Left lung (tissue), 4 donors: ENCODE measurements at regions not wholly inside any gene's neighbourhood (a gene's known extent, or its start where the extent isn't known, plus 50 kb on each side); places are given as distances from the start of the nearest gene placed in this dataset.

Experiments used
- ATAC-seq: fragments of 200-7000 bp; cut with Tn5 transposase; one replicate; pipeline ENCODE4 v1.9.1; 2020; ENCODE audit warnings: moderate library complexity
- DNase-seq, 4 donors: peaks; one replicate each; pipeline ENCODE4 v3.0.0-alpha.2; 2013 to 2020
- H3K27ac ChIP-seq, 2 donors: fragments of 200-600 bp; sonication (generic) in 1 of 2; one replicate each; pipeline versions ENCODE4 v1.5.0 to v1.8.0; 2020 to 2021
- H3K27me3 ChIP-seq, 2 donors: fragments of 200-600 bp; sonication (generic) in 1 of 2; one replicate each; pipeline versions ENCODE4 v1.5.0 to v1.8.0; 2020 to 2021
- H3K36me3 ChIP-seq, 2 donors: fragments of 200-600 bp; sonication (generic) in 1 of 2; one replicate each; pipeline versions ENCODE4 v1.5.0 to v1.8.0; 2020 to 2021
- H3K4me1 ChIP-seq, 2 donors: fragments of 200-600 bp; one replicate each; pipeline ENCODE4 v1.8.0; 2021
- H3K4me3 ChIP-seq, 2 donors: fragments of 200-600 bp; sonication (generic) in 1 of 2; one replicate each; pipeline versions ENCODE4 v1.5.0 to v1.8.0; 2020 to 2021; ENCODE audit warnings: mild to moderate bottlenecking in 1 of 2
- H3K9me3 ChIP-seq, 2 donors: fragments of 200-600 bp; sonication (generic) in 1 of 2; one replicate each; pipeline versions ENCODE4 v1.5.0 to v1.8.0; 2020 to 2021
- CTCF ChIP-seq, 2 donors: fragments of 200-600 bp; sonication (generic) in 1 of 2; IDR thresholded peaks; one replicate each; pipeline versions ENCODE4 v1.5.0 to v1.8.0; 2021; ENCODE audit warnings: antibody characterized with exemption in 2 of 2
- intact Hi-C, 2 donors: fragments of 100-400 bp; cut with DNase I; formaldehyde crosslinking; loops; one replicate each; pipeline versions ENCODE4 v1.11.2 to v1.14.2; 2022
- donor health status: DM: no; HTN: yes; CAD: no.
- donor health status: DM: no; HTN: no; CAD: no.

DNA sequence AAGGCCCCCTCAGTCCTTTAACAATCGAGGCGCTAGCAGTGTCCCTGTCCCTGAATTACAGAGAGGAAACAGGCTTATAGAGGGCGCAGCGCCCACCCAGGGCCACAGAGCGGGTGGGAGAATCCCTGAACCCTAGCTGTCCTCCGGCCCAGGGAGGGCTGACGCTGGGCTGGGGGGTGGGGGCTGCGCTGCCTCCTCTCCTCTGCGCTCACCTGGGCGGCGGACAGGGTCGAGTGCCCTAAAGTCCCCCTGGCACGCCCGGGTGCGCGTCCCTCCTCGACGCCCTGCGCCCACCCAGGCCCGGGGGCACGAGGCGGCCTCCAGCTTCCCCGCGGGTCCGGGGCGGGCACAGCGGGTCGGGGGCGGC is 200.4 kb upstream of the N4BP1 start:
- intact Hi-C loops = no loop called here
- Histone ChIP-seq H3K4me3 (no peak overlapping the region), H3K27me3 (peaks cover 26 to 63% of the 10 kb centered on the region in 2 donors), H3K9me3 (no peaks in the 10 kb centered on the region), H3K4me1 (no peaks in the 10 kb centered on the region), H3K27ac (no peak overlapping the region), H3K36me3 (no peaks in the 10 kb centered on the region)
- no peak for ATAC-seq
- no peak for DNase-seq
- no peak for TF ChIP-seq CTCF (IDR thresholded peaks at IDR 0.05)

- intact Hi-C loops = no loop called here
- H3K27me3 ChIP-seq = no peaks in the 10 kb centered on the region
- H3K4me1 ChIP-seq = no peaks in the 10 kb centered on the region
- TF ChIP-seq CTCF (IDR thresholded peaks at IDR 0.05) = no peak
- no peaks in the 10 kb centered on the region for H3K36me3 ChIP-seq
- H3K4me3 ChIP-seq = no peak overlapping the region
- no peak for DNase-seq
- peaks cover 0 to 8% of the 10 kb centered on the region in 2 donors for H3K9me3 ChIP-seq
- no peak overlapping the region for H3K27ac ChIP-seq
- no peak for ATAC-seq
Observed at GRCh38 chr16:48790151-48790550, 180.2 kb upstream of the N4BP1 start.

GRCh38 chr16:48788475-48788874 is 178.5 kb upstream of the N4BP1 start:
- Histone ChIP-seq H3K27ac (no peak overlapping the region), H3K4me1 (no peaks in the 10 kb centered on the region), H3K36me3 (no peaks in the 10 kb centered on the region), H3K9me3 (peaks cover 0 to 14% of the 10 kb centered on the region in 2 donors), H3K4me3 (no peak overlapping the region), H3K27me3 (no peaks in the 10 kb centered on the region)
- no peak for DNase-seq
- intact Hi-C loops = no loop called here
- TF ChIP-seq CTCF (IDR thresholded peaks at IDR 0.05) = no peak
- no peak for ATAC-seq

DNA sequence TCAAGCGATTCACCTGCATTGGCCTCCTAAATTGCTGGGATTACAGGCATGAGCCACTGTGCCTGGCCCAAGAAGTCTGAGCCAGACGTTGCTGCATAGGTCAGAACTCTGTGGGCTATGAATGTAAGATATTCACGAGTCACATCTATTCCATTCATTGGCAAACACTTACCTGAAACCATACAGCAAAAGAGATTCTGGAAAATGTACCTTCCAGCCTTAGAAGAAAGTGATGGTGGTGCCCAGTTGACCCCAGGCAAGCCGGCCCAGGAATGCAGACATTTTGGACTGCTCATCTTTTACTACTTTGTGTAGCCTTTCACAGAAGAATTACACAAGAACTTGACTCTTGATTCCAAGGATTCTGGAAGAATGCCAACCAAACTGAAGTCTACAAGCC is 135.6 kb upstream of the N4BP1 start:
- Histone ChIP-seq H3K27ac (no peak overlapping the region), H3K4me1 (no peaks in the 10 kb centered on the region), H3K36me3 (no peaks in the 10 kb centered on the region), H3K9me3 (peaks cover 0 to 13% of the 10 kb centered on the region in 2 donors), H3K4me3 (no peak overlapping the region), H3K27me3 (no peaks in the 10 kb centered on the region)
- TF ChIP-seq CTCF (IDR thresholded peaks at IDR 0.05) = no peak
- intact Hi-C loops = no loop called here
- DNase-seq (no peak), ATAC-seq (no peak)

GRCh38 chr16:48740964-48741363 is 131.0 kb upstream of the N4BP1 start:
- DNase-seq (no peak), ATAC-seq (no peak)
- TF ChIP-seq CTCF (IDR thresholded peaks at IDR 0.05) = no peak
- Histone ChIP-seq H3K36me3 (no peaks in the 10 kb centered on the region), H3K27ac (no peak overlapping the region), H3K9me3 (peaks cover 0 to 13% of the 10 kb centered on the region in 2 donors), H3K4me1 (no peaks in the 10 kb centered on the region), H3K27me3 (no peaks in the 10 kb centered on the region), H3K4me3 (no peak overlapping the region)
- intact Hi-C loops = no loop called here
